OCI-LY1 (cell line): ENCODE measurements at regions not wholly inside any gene's neighbourhood (a gene's known extent, or its start where the extent isn't known, plus 50 kb on each side); places are given as distances from the start of the nearest gene placed in this dataset.

Source experiments
- H2AFZ ChIP-seq: fragments of 200-600 bp; sonication (generic), shearing (Covaris generic); 2 replicates; pipeline ENCODE4 v1.6.0; 2014; ENCODE audit warnings: antibody characterized with exemption, mild to moderate bottlenecking, low read length
- H3F3A ChIP-seq: fragments of 200-600 bp; sonication (generic), shearing (Covaris generic); 2 replicates; pipeline ENCODE4 v1.6.0; 2014; ENCODE audit warnings: mild to moderate bottlenecking, antibody characterized with exemption, low read length, moderate library complexity; ENCODE audit not compliant: insufficient read depth
- H3K27ac ChIP-seq: fragments of 200-600 bp; sonication (generic); 2 replicates; pipeline ENCODE4 v1.5.1; 2014; ENCODE audit warnings: low read length, mixed run types, mild to moderate bottlenecking, low read depth; ENCODE audit not compliant: poor library complexity, severe bottlenecking
- H3K27me3 ChIP-seq: fragments of 200-600 bp; sonication (generic); 2 replicates; pipeline ENCODE4 v1.6.0; 2014; ENCODE audit warnings: antibody characterized with exemption, mild to moderate bottlenecking, low read length, moderate library complexity; ENCODE audit not compliant: insufficient read depth
- H3K36me3 ChIP-seq: fragments of 200-600 bp; sonication (generic); 2 replicates; pipeline ENCODE4 v1.6.1; 2014; ENCODE audit warnings: mild to moderate bottlenecking, antibody characterized with exemption, low read length, moderate library complexity, mixed read lengths; ENCODE audit not compliant: insufficient read depth
- H3K4me1 ChIP-seq: fragments of 200-600 bp; sonication (generic); 2 replicates; pipeline ENCODE4 v1.5.1; 2014; ENCODE audit warnings: mild to moderate bottlenecking, low read length, moderate library complexity; ENCODE audit not compliant: insufficient read depth, severe bottlenecking
- H3K4me2 ChIP-seq: fragments of 200-600 bp; sonication (generic), shearing (Covaris generic); 2 replicates; pipeline ENCODE4 v1.6.1; 2014; ENCODE audit warnings: low read length
- H3K4me3 ChIP-seq: fragments of 200-600 bp; sonication (generic); 2 replicates; pipeline ENCODE4 v1.5.1; 2014; ENCODE audit warnings: low read length, low read depth, mild to moderate bottlenecking, mixed read lengths; ENCODE audit not compliant: poor library complexity, severe bottlenecking
- H3K79me2 ChIP-seq: fragments of 200-600 bp; shearing (Covaris generic); 2 replicates; pipeline ENCODE4 v1.6.1; 2016; ENCODE audit warnings: mixed run types, low read length, mixed read lengths; ENCODE audit not compliant: insufficient read depth
- H3K9ac ChIP-seq: fragments of 200-600 bp; sonication (generic), shearing (Covaris generic); 2 replicates; pipeline ENCODE4 v1.6.1; 2014; ENCODE audit warnings: mild to moderate bottlenecking, low read length, mixed read lengths
- H3K9me2 ChIP-seq: fragments of 200-600 bp; sonication (generic), shearing (Covaris generic); 2 replicates; pipeline ENCODE4 v1.6.1; 2014; ENCODE audit warnings: low read depth, mild to moderate bottlenecking, low read length, mixed read lengths
- H3K9me3 ChIP-seq: fragments of 200-600 bp; shearing (Covaris generic); 2 replicates; pipeline ENCODE4 v1.6.1; 2014; ENCODE audit warnings: low read length, mixed read lengths
- H4K20me1 ChIP-seq: fragments of 200-600 bp; sonication (generic), shearing (Covaris generic); 2 replicates; pipeline ENCODE4 v1.6.0; 2016; ENCODE audit warnings: mild to moderate bottlenecking, low read length; ENCODE audit not compliant: insufficient read depth
- CTCF ChIP-seq: fragments of 200-600 bp; sonication (generic), shearing (Covaris generic); IDR thresholded peaks from 2 replicates; pipeline ENCODE4 v1.5.1; 2017; ENCODE audit warnings: mild to moderate bottlenecking, antibody characterized with exemption, low read length, moderate library complexity, mixed read lengths
- EZH2 ChIP-seq: fragments of 200-600 bp; sonication (generic), shearing (Covaris generic); IDR thresholded peaks from 2 replicates; pipeline ENCODE4 v1.8.0; 2017; ENCODE audit warnings: borderline replicate concordance, mixed run types, mild to moderate bottlenecking, antibody characterized with exemption, low read length, moderate library complexity, mixed read lengths

GRCh38 chr2:185967335-185967734 is 228.7 kb downstream of the FSIP2 start:
- no peaks in the 10 kb centered on the region for H4K20me1 ChIP-seq
- TF ChIP-seq EZH2, result no peak
- TF ChIP-seq CTCF, result no peak
- no peaks in the 10 kb centered on the region for H3K4me1 ChIP-seq
- H3K9me3 ChIP-seq, result peaks cover 4% of the 10 kb centered on the region; the same call in 1 of the 2 replicates
- H3F3A ChIP-seq, result no peaks in the 10 kb centered on the region
- no peak overlapping the region for H3K4me3 ChIP-seq
- H3K27ac ChIP-seq, result no peak overlapping the region
- H2AFZ ChIP-seq, result no peak overlapping the region
- no peaks in the 10 kb centered on the region for H3K9me2 ChIP-seq
- no peaks in the 10 kb centered on the region for H3K79me2 ChIP-seq
- H3K27me3 ChIP-seq, result no peaks in the 10 kb centered on the region
- H3K36me3 ChIP-seq, result no peaks in the 10 kb centered on the region
- no peak overlapping the region for H3K9ac ChIP-seq
- no peak overlapping the region for H3K4me2 ChIP-seq

GRCh38 chr2:185970148-185970852 is 231.7 kb downstream of the FSIP2 start:
- Histone ChIP-seq H3K36me3 (no peaks in the 10 kb centered on the region), H3K79me2 (no peaks in the 10 kb centered on the region), H3K9me2 (no peaks in the 10 kb centered on the region), H3K9me3 (peaks cover 4% of the 10 kb centered on the region; the same call in 1 of the 2 replicates), H4K20me1 (no peaks in the 10 kb centered on the region), H3K4me1 (no peaks in the 10 kb centered on the region), H3F3A (no peaks in the 10 kb centered on the region), H3K27ac (no peak overlapping the region), H2AFZ (no peak overlapping the region), H3K27me3 (no peaks in the 10 kb centered on the region), H3K4me3 (no peak overlapping the region), H3K9ac (no peak overlapping the region), H3K4me2 (no peak overlapping the region)
- no peak for TF ChIP-seq EZH2
- TF ChIP-seq CTCF, result no peak

- H3K27ac ChIP-seq, result no peak overlapping the region
Observed at GRCh38 chr2:185978634-185979407, 240.2 kb downstream of the FSIP2 start.

More at GRCh38 chr2:185978634-185979407, 240.2 kb downstream of the FSIP2 start:
- no peaks in the 10 kb centered on the region for H3K4me1 ChIP-seq
- H3K9me3 ChIP-seq, result no peaks in the 10 kb centered on the region
- H2AFZ ChIP-seq, result no peak overlapping the region
- H4K20me1 ChIP-seq, result no peaks in the 10 kb centered on the region
- H3K4me3 ChIP-seq, result no peak overlapping the region
- H3K4me2 ChIP-seq, result no peak overlapping the region
- H3K36me3 ChIP-seq, result no peaks in the 10 kb centered on the region
- H3K9me2 ChIP-seq, result no peaks in the 10 kb centered on the region
- TF ChIP-seq EZH2 (no peak), CTCF (no peak)
- no peak overlapping the region for H3K9ac ChIP-seq
- no peaks in the 10 kb centered on the region for H3K79me2 ChIP-seq
- H3K27me3 ChIP-seq, result no peaks in the 10 kb centered on the region
- no peaks in the 10 kb centered on the region for H3F3A ChIP-seq
